Lung microvascular endothelial cell (primary cell): ENCODE measurements at regions not wholly inside any gene's neighbourhood (a gene's known extent, or its start where the extent isn't known, plus 50 kb on each side); places are given as distances from the start of the nearest gene placed in this dataset.

ENCODE experiments used
- DNase-seq, 2 donors: peaks; one replicate each; pipeline versions ENCODE4 v3.0.0 to v3.0.0-alpha.2; 2010; ENCODE audit warnings: low read depth in 2 of 2

- no peak for DNase-seq
Observed at GRCh38 chr10:118467200-118467599, 125.1 kb upstream of the FAM204A start.

GRCh38 chr10:118465300-118465874 is 123.3 kb upstream of the FAM204A start:
- no peak for DNase-seq

GRCh38 chr10:118463740-118464139 is 121.6 kb upstream of the FAM204A start:
- DNase-seq: no peak

GRCh38 chr10:118462401-118462800 is 120.3 kb upstream of the FAM204A start:
- DNase-seq: no peak

GRCh38 chr10:118459642-118460193 is 117.6 kb upstream of the FAM204A start:
- peak; percentile 63 to 69 for DNase-seq

GRCh38 chr10:118458957-118459641 is 117.0 kb upstream of the FAM204A start:
- no peak for DNase-seq

- no peak for DNase-seq
Observed at GRCh38 chr10:118457824-118458428, 115.8 kb upstream of the FAM204A start.

GRCh38 chr10:118455181-118455695 is 113.1 kb upstream of the FAM204A start:
- no peak for DNase-seq

- DNase-seq: no peak
Observed at GRCh38 chr10:118454211-118454610, 112.1 kb upstream of the FAM204A start.

GRCh38 chr10:118452098-118452497 is 110.0 kb upstream of the FAM204A start:
- no peak for DNase-seq

- DNase-seq: no peak
Observed at GRCh38 chr10:118449521-118449920, 107.4 kb upstream of the FAM204A start.

- no peak for DNase-seq
Observed at GRCh38 chr10:118448744-118449143, 106.6 kb upstream of the FAM204A start.

GRCh38 chr10:118447478-118448270 is 105.5 kb upstream of the FAM204A start:
- peak in 1 of 2 donors; percentile 27 for DNase-seq

- no peak for DNase-seq
Observed at GRCh38 chr10:118445535-118445934, 103.4 kb upstream of the FAM204A start.

GRCh38 chr10:118444069-118444468 is 101.9 kb upstream of the FAM204A start:
- no peak for DNase-seq

GRCh38 chr10:118442032-118442431 is 99.9 kb upstream of the FAM204A start:
- DNase-seq: no peak

GRCh38 chr10:118439824-118440223 is 97.7 kb upstream of the FAM204A start:
- DNase-seq: no peak

- no peak for DNase-seq
Observed at GRCh38 chr10:118436742-118437141, 94.6 kb upstream of the FAM204A start.

GRCh38 chr10:118430190-118430589 is 88.1 kb upstream of the FAM204A start:
- no peak for DNase-seq

- peak; percentile 71 to 79 for DNase-seq
Observed at GRCh38 chr10:118423800-118424442, 81.8 kb upstream of the FAM204A start.

- DNase-seq: no peak
Observed at GRCh38 chr10:118422241-118422640, 80.1 kb upstream of the FAM204A start.
